Activated CD4-positive, alpha-beta T cell treated with anti-CD3 and anti-CD28 coated beads for 36 hours (primary cell): ENCODE measurements at regions not wholly inside any gene's neighbourhood (a gene's known extent, or its start where the extent isn't known, plus 50 kb on each side); places are given as distances from the start of the nearest gene placed in this dataset.

Experiments used
- ATAC-seq: fragments of 200-7000 bp; cut with Tn5 transposase; one replicate; pipeline ENCODE4 v1.10.0; 2021; ENCODE audit warnings: mild to moderate bottlenecking, moderate library complexity
- CTCF ChIA-PET: fragments of 350-600 bp; sonication (Branson Sonifier 250); formaldehyde crosslinking; loops from one replicate; lab custom pipeline; 2021; ENCODE audit warnings: antibody characterized with exemption; lab: Charles Lee
- POLR2A ChIA-PET: fragments of 350-600 bp; sonication (Branson Sonifier 250); formaldehyde crosslinking; loops from one replicate; lab custom pipeline; 2021; ENCODE audit warnings: antibody characterized with exemption, inconsistent platforms; lab: Charles Lee
- DNase-seq: peaks from one replicate; pipeline ENCODE4 v3.0.0-alpha.2; 2020
- H3K27ac Mint-ChIP-seq: one replicate; pipeline ENCODE4 v1.8.0; 2021; ENCODE audit warnings: mixed read lengths
- H3K27me3 Mint-ChIP-seq: one replicate; pipeline ENCODE4 v1.8.0; 2021; ENCODE audit warnings: mixed read lengths
- H3K36me3 Mint-ChIP-seq: one replicate; pipeline ENCODE4 v1.8.0; 2021; ENCODE audit warnings: low read depth, mixed read lengths
- H3K4me1 Mint-ChIP-seq: one replicate; pipeline ENCODE4 v1.8.0; 2021; ENCODE audit warnings: mixed read lengths
- H3K4me3 Mint-ChIP-seq: one replicate; pipeline ENCODE4 v1.8.0; 2021; ENCODE audit warnings: mild to moderate bottlenecking, moderate library complexity, mixed read lengths
- H3K9me3 Mint-ChIP-seq: one replicate; pipeline ENCODE4 v1.8.0; 2021; ENCODE audit warnings: low read depth, mixed read lengths
- intact Hi-C, 2 experiments: fragments of 100-400 bp; cut with DNase I in 1 of 2; cut with micrococcal nuclease in 1 of 2; formaldehyde crosslinking; loops; one replicate each; pipeline versions ENCODE4 v1.14.2 to v1.15.1; 2022 to 2024; cut with DNase I, micrococcal nuclease

DNA sequence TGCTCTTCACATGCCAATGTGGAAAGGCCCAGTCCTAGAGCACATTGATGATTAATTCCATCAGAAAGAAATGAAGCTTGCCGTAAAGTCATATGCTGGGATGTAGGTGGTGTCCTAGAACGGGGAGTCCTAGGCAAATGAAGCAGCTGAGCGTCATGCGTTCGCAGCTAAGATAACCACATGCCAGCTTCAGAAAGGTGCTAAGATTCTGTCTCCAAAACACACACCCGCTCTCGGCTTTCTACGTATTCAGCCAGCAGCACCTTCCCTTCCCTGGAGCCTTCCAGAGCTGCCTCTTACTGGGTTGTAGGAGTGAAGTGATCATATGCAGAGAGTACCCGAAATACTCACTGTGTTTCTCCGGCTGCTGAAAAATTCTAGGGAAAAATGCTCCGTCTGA, 421.6 kb upstream of the ID2 start:
- Mint-ChIP-seq H3K9me3 (no peaks in the 10 kb centered on the region), H3K27me3 (no peaks in the 10 kb centered on the region), H3K4me1 (no peaks in the 10 kb centered on the region), H3K27ac (no peak overlapping the region), H3K36me3 (no peaks in the 10 kb centered on the region), H3K4me3 (no peak overlapping the region)
- ATAC-seq (no peak), DNase-seq (no peak)
- intact Hi-C loops, result no loop called here
- ChIA-PET POLR2A (no interaction called here), CTCF (no interaction called here)

DNA sequence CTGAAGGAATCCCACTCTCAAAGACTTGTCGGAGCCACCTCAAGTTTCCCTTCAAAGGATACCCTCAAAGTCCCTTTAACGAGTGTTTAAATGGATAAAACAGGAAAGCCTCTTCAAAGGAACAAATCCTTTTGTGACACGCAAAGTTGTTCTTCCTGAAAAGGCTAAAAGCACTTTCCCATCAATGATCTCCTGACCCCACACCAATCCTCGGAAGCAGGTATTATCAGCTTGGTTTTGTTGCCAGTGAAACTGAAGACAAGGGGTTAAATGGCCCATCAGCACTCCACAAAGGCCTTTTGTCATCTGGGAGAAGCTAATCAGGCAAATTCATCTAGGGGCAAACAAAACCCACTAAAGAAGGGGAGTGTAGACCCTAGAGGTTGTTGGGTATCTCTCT, 418.0 kb upstream of the ID2 start:
- Mint-ChIP-seq H3K9me3 (no peaks in the 10 kb centered on the region), H3K27me3 (no peaks in the 10 kb centered on the region), H3K27ac (no peak overlapping the region), H3K36me3 (no peaks in the 10 kb centered on the region), H3K4me1 (no peaks in the 10 kb centered on the region), H3K4me3 (no peak overlapping the region)
- POLR2A ChIA-PET, result no interaction called here
- DNase-seq, result no peak
- intact Hi-C loops, result no loop called here
- no peak for ATAC-seq
- CTCF ChIA-PET, result no interaction called here

DNA sequence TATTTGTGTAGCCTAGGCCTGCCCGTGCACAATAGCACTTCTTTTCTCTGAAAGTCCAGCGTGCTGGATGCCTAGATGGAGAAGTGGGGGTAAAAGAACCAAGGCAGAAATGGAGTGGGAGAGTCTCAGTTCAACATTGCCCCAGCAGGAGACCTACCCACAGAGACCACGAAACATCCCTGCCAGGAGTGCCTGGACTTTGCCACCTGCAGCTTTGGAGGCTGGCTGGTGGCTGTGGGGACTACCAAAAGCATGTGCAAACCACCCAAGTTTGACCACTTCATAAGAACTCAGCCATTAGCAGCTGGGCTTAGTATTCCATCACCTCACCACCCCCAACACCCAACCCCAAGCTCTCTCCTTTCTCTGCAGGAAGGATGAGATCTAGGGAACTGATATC, 416.9 kb upstream of the ID2 start:
- Mint-ChIP-seq H3K9me3 (no peaks in the 10 kb centered on the region), H3K4me3 (no peak overlapping the region), H3K4me1 (no peaks in the 10 kb centered on the region), H3K36me3 (no peaks in the 10 kb centered on the region), H3K27ac (no peak overlapping the region), H3K27me3 (no peaks in the 10 kb centered on the region)
- ChIA-PET CTCF (no interaction called here), POLR2A (no interaction called here)
- no peak for DNase-seq
- intact Hi-C loops, result no loop called here
- no peak for ATAC-seq

DNA sequence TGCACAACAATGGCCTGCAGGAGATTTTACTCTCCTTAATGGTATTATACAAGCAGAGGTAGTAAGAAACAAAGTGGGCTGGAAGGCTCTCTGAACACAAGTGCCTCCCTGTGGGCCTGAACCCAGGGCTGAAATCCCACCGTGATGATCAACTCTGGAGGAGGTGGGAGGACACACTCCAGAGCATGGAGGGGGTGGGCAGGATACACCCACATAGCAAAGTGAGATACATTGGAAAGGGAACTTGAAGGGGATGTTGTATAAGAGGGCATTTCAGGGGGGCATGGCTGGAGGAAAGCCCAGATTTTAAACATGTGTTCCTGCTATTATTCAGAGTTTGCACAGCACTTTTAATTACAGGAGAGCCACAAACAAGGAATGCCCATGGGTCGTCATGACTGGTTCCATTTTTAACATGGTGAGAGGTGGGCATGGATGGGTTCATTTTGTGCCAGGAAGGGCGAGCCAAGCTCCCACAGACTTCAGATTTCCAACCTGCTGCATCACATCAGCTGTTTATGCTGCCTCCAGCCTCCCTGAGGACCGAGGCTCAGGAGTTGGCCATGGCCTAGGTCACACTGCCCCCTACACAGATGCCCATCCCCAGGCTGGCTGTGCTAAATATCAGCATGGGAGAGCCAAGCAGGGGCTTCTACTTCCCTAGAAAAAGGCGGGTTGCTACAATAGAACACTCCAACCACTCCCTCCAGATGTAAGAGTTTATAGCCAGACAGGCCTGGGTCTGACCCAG, 416.2 kb upstream of the ID2 start:
- Mint-ChIP-seq H3K36me3 (no peaks in the 10 kb centered on the region), H3K4me1 (no peaks in the 10 kb centered on the region), H3K27ac (no peak overlapping the region), H3K27me3 (no peaks in the 10 kb centered on the region), H3K4me3 (no peak overlapping the region), H3K9me3 (no peaks in the 10 kb centered on the region)
- ATAC-seq (no peak), DNase-seq (no peak)
- intact Hi-C loops, result no loop called here
- POLR2A ChIA-PET, result interaction anchor here (0.6 kb wide), 1 partner anchor 418 kb away, joined by 3 read pairs; no protein-coding TSS in a partner anchor
- CTCF ChIA-PET, result no interaction called here

DNA sequence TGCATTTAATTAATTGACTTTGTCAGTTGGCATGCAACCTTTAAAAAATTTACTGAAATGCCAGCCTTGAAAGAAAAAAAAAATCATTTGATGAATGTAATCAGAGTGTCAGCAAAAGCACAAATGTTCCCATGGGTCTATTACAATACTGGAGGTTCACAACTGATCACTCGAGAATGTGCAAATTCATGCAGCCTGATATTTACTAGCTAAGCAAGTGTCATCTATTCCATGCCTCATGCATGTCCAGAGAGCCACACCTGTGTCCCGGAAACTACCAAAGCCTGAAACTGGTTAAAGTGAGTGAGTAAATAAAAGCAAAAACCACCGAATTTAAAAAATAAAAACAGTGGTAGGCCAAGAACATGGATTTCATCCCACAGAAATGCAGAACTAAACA, 415.3 kb upstream of the ID2 start:
- no peak overlapping the region for H3K4me3 Mint-ChIP-seq
- ATAC-seq, result no peak
- no peaks in the 10 kb centered on the region for H3K4me1 Mint-ChIP-seq
- ChIA-PET CTCF (no interaction called here), POLR2A (no interaction called here)
- no peaks in the 10 kb centered on the region for H3K27me3 Mint-ChIP-seq
- H3K9me3 Mint-ChIP-seq, result no peaks in the 10 kb centered on the region
- no peaks in the 10 kb centered on the region for H3K36me3 Mint-ChIP-seq
- intact Hi-C loops, result no loop called here
- DNase-seq, result no peak
- no peak overlapping the region for H3K27ac Mint-ChIP-seq

- CTCF ChIA-PET, result no interaction called here
Measured at GRCh38 chr2:8267048-8267447, 414.8 kb upstream of the ID2 start.

GRCh38 chr2:8267721-8268120, 414.1 kb upstream of the ID2 start:
- Mint-ChIP-seq H3K4me3 (no peak overlapping the region), H3K27me3 (no peaks in the 10 kb centered on the region), H3K9me3 (no peaks in the 10 kb centered on the region), H3K4me1 (no peaks in the 10 kb centered on the region), H3K27ac (no peak overlapping the region), H3K36me3 (no peaks in the 10 kb centered on the region)
- DNase-seq (no peak), ATAC-seq (no peak)
- CTCF ChIA-PET, result no interaction called here
- POLR2A ChIA-PET, result no interaction called here
- intact Hi-C loops, result no loop called here

More at GRCh38 chr2:8267048-8267447, 414.8 kb upstream of the ID2 start:
- Mint-ChIP-seq H3K4me3 (no peak overlapping the region), H3K36me3 (no peaks in the 10 kb centered on the region), H3K27ac (no peak overlapping the region), H3K27me3 (no peaks in the 10 kb centered on the region), H3K9me3 (no peaks in the 10 kb centered on the region), H3K4me1 (no peaks in the 10 kb centered on the region)
- no peak for ATAC-seq
- no peak for DNase-seq
- intact Hi-C loops, result no loop called here
- POLR2A ChIA-PET, result no interaction called here

GRCh38 chr2:8268172-8268783, 413.6 kb upstream of the ID2 start:
- CTCF ChIA-PET, result interaction anchor here (0.7 kb wide), 1 partner anchor 304 kb away, joined by 3 read pairs; no protein-coding TSS in a partner anchor
- Mint-ChIP-seq H3K9me3 (no peaks in the 10 kb centered on the region), H3K27me3 (no peaks in the 10 kb centered on the region), H3K4me3 (no peak overlapping the region), H3K36me3 (no peaks in the 10 kb centered on the region), H3K4me1 (no peaks in the 10 kb centered on the region), H3K27ac (no peak overlapping the region)
- no peak for ATAC-seq
- no peak for DNase-seq
- POLR2A ChIA-PET, result no interaction called here
- intact Hi-C loops, result no loop called here

GRCh38 chr2:8270699-8271098, 411.2 kb upstream of the ID2 start:
- intact Hi-C loops, result no loop called here
- H3K36me3 Mint-ChIP-seq, result no peaks in the 10 kb centered on the region
- no peak overlapping the region for H3K27ac Mint-ChIP-seq
- peaks cover 1% of the 10 kb centered on the region for H3K9me3 Mint-ChIP-seq
- no peaks in the 10 kb centered on the region for H3K27me3 Mint-ChIP-seq
- H3K4me3 Mint-ChIP-seq, result no peak overlapping the region
- no peak for DNase-seq
- ChIA-PET POLR2A (no interaction called here), CTCF (interaction anchor here (0.9 to 1.0 kb wide), 2 partner anchors 31 to 116 kb away, joined by 3 to 6 read pairs; no protein-coding TSS in a partner anchor)
- ATAC-seq, result no peak
- peaks cover 2% of the 10 kb centered on the region for H3K4me1 Mint-ChIP-seq

GRCh38 chr2:8271461-8271860, 410.4 kb upstream of the ID2 start:
- DNase-seq (no peak), ATAC-seq (no peak)
- Mint-ChIP-seq H3K27me3 (no peaks in the 10 kb centered on the region), H3K4me3 (no peak overlapping the region), H3K4me1 (peaks cover 8% of the 10 kb centered on the region), H3K36me3 (no peaks in the 10 kb centered on the region), H3K27ac (no peak overlapping the region), H3K9me3 (peaks cover 5% of the 10 kb centered on the region)
- CTCF ChIA-PET, result interaction anchor here (0.9 to 1.0 kb wide), 2 partner anchors 32 to 117 kb away, joined by 3 to 6 read pairs; no protein-coding TSS in a partner anchor
- intact Hi-C loops, result no loop called here
- POLR2A ChIA-PET, result no interaction called here

DNA sequence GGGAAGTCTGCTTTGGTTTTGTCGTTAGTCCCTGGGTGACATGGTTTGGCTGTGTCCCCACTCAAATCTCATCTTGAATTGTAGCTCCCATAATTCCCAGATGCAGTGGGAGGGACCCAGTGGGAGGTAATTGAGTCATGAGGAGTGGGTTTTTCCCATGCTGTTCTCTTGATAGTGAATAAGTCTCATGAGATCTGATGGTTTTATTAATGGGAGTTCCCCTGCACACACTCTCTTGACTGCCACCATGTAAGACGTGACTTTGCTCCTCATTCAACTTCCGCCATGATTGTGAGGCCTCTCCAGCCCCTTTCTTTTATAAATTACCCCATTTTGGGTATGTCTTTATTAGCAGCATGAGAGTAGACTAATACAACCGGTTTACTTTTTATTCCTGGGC, 405.8 kb upstream of the ID2 start:
- H3K27ac Mint-ChIP-seq, result no peak overlapping the region
- no peak overlapping the region for H3K4me3 Mint-ChIP-seq
- peaks cover 8% of the 10 kb centered on the region for H3K9me3 Mint-ChIP-seq
- ChIA-PET POLR2A (no interaction called here), CTCF (no interaction called here)
- DNase-seq (no peak), ATAC-seq (no peak)
- no peaks in the 10 kb centered on the region for H3K27me3 Mint-ChIP-seq
- intact Hi-C loops, result no loop called here
- peaks cover 16% of the 10 kb centered on the region for H3K4me1 Mint-ChIP-seq
- no peaks in the 10 kb centered on the region for H3K36me3 Mint-ChIP-seq

DNA sequence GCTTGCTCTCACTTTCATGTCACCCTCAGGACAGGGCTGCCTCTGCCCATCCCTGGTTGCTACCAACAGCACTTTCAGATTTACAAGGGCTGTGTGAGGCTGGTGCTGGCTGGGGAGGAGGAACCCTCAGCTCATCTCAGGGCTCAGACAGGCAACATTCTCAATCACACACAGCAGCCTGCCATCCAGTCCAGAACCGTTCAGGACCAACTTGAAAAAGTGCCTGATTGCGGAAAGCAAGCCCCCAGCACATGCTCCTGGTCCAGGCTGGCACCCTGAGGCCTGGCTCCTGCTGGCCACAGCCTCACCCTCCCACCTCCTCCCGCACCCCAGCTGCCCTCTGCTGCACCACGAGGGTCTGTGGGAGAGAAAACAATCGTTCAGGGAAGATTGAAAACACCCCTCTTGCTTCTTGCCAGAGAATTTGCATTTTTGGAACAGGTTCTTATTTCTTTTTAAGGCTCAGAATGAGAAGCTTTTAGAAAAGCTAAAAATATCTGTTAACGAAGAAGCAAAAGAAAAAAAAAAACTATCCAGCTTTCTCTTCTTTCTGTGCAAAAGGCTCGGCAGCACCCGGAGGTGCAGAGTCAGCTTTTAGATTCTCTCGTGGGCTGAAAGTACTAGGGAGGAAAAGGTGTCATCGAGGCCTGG, 403.8 kb upstream of the ID2 start:
- no peak for DNase-seq
- Mint-ChIP-seq H3K36me3 (no peaks in the 10 kb centered on the region), H3K4me1 (peaks cover 16% of the 10 kb centered on the region), H3K4me3 (no peak overlapping the region), H3K9me3 (peaks cover 8% of the 10 kb centered on the region), H3K27me3 (no peaks in the 10 kb centered on the region), H3K27ac (no peak overlapping the region)
- CTCF ChIA-PET, result interaction anchor here (0.6 to 0.7 kb wide), 2 partner anchors 10 to 179 kb away, joined by 3 read pairs; no protein-coding TSS in a partner anchor
- intact Hi-C loops, result no loop called here
- peak; percentile 33 for ATAC-seq
- POLR2A ChIA-PET, result no interaction called here
